ENCODE measurements at regions not wholly inside any gene's neighbourhood (a gene's known extent, or its start where the extent isn't known, plus 50 kb on each side); places are given as distances from the start of the nearest gene placed in this dataset.
"Not testable (repeated sequence)": the region's sequence is repeated elsewhere in the genome, so short reads cannot be mapped to it uniquely, and the experiment has no call there.

DNA sequence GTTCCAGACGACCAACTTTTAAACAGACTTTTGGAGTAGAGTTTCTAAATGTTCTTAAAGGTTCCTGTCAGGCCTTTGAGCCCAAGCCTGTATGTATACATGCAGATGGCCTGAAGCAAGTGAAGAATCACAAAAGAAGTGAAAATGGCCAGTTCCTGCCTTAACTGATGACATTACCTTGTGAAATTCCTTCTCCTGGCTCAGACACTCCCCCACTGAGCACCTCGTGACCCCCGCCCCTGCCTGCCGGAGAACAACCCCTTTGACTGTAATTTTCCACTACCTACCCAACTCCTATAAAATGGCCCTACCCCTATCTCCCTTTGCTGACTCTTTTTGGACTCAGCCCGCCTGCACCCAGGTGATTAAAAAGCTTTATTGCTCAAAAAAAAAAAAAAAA, 180.0 kb upstream of the GRIK3 start:
- TF ChIP-seq, protein P1, sequence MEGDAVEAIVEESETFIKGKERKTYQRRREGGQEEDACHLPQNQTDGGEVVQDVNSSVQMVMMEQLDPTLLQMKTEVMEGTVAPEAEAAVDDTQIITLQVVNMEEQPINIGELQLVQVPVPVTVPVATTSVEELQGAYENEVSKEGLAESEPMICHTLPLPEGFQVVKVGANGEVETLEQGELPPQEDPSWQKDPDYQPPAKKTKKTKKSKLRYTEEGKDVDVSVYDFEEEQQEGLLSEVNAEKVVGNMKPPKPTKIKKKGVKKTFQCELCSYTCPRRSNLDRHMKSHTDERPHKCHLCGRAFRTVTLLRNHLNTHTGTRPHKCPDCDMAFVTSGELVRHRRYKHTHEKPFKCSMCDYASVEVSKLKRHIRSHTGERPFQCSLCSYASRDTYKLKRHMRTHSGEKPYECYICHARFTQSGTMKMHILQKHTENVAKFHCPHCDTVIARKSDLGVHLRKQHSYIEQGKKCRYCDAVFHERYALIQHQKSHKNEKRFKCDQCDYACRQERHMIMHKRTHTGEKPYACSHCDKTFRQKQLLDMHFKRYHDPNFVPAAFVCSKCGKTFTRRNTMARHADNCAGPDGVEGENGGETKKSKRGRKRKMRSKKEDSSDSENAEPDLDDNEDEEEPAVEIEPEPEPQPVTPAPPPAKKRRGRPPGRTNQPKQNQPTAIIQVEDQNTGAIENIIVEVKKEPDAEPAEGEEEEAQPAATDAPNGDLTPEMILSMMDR (conservative IDR thresholded peaks at IDR 0.05 in 1 of 2, IDR thresholded peaks at IDR 0.05 in 1 of 2; ENCODE audit: low read depth in 1 of 2, low read length in 2 of 2): not testable (repeated sequence)
- TF ChIP-seq EZH2 (IDR thresholded peaks at IDR 0.05; ENCODE audit: low read length, missing control alignments): not testable (repeated sequence)

Data from fibroblast of lung (primary cell).